HepG2 (cell line): ENCODE measurements at regions not wholly inside any gene's neighbourhood (a gene's known extent, or its start where the extent isn't known, plus 50 kb on each side); places are given as distances from the start of the nearest gene placed in this dataset.
"Not testable (repeated sequence)": the region's sequence is repeated elsewhere in the genome, so short reads cannot be mapped to it uniquely, and the experiment has no call there.

Experiments
- ATAC-seq: fragments of 200-7000 bp; cut with Tn5 transposase; 3 replicates; pipeline ENCODE4 v1.9.1; 2020; ENCODE audit warnings: mild to moderate bottlenecking, moderate library complexity
- BruUV-seq: library from RNA; stranded (reverse); fragments of 400-500 nt; replicated peaks from 2 replicates; lab custom pipeline; 2021; lab: Mats Ljungman, UMichigan
- CTCF ChIA-PET: fragments of 300-600 bp; formaldehyde crosslinking; extraction: SDS; loops from one replicate; lab custom pipeline; 2021; ENCODE audit warnings: low total read pairs, inconsistent platforms, low intra/inter-chr PET ratio; lab: Yijun Ruan, JAX
- POLR2A ChIA-PET: fragments of 350-600 bp; sonication (Branson Sonifier 250); formaldehyde crosslinking; loops from one replicate; lab custom pipeline; 2020; ENCODE audit warnings: antibody characterized with exemption, inconsistent platforms; lab: Yijun Ruan, JAX
- DNase-seq: peaks from one replicate; pipeline ENCODE4 v3.0.0-alpha.2; 2015; ENCODE audit warnings: low spot score
- FAIRE-seq: peaks from 3 replicates; lab custom pipeline; 2011; peaks lifted over from hg19 to GRCh38; lab: Jason Lieb, UNC
- H2AFZ ChIP-seq: one replicate; pipeline ENCODE4 v1.6.1; 2011; ENCODE audit warnings: low read length, inconsistent platforms
- H3K27ac ChIP-seq: fragments of 300-600 bp; 3 replicates; pipeline ENCODE4 v1.8.0; 2011; ENCODE audit warnings: mixed run types, mild to moderate bottlenecking, mixed read lengths, low read length, inconsistent platforms; ENCODE audit not compliant: insufficient read depth; ENCODE audit errors: extremely low read length
- H3K27me3 ChIP-seq, 2 experiments: fragments of 200-600 bp in 1 of 2; 2 replicates in 1 of 2; 3 replicates in 1 of 2; pipeline versions ENCODE4 v1.6.0 to v1.8.0; 2011; ENCODE audit warnings: low read length in 2 of 2, mild to moderate bottlenecking in 2 of 2, moderate library complexity in 2 of 2, inconsistent platforms in 1 of 2; ENCODE audit not compliant: insufficient read depth in 2 of 2, control insufficient read depth in 1 of 2
- H3K36me3 ChIP-seq, 2 experiments: fragments of 200-600 bp in 1 of 2; replicated peaks in 1 of 2; 2 replicates in 1 of 2; 3 replicates in 1 of 2; pipeline versions ENCODE4 v1.5.1 to v1.8.0; 2011; ENCODE audit warnings: low read length in 2 of 2, inconsistent platforms in 1 of 2; ENCODE audit not compliant: insufficient read depth in 2 of 2, control insufficient read depth in 1 of 2
- H3K4me1 ChIP-seq: 2 replicates; pipeline ENCODE4 v1.5.1; 2012; ENCODE audit warnings: low read length, inconsistent platforms; ENCODE audit not compliant: insufficient read depth
- H3K4me2 ChIP-seq: 2 replicates; pipeline ENCODE4 v1.6.0; 2011; ENCODE audit warnings: low read depth, low read length, inconsistent platforms
- H3K4me3 ChIP-seq, 3 experiments: fragments of 200-600 bp in 1 of 3; sonication (generic), shearing (Covaris generic) in 1 of 3; replicated peaks in 1 of 3; 2 replicates each; pipeline ENCODE4 v1.5.1; 2011 to 2016; ENCODE audit warnings: low read length in 3 of 3, inconsistent platforms in 2 of 3, low read depth in 2 of 3, mild to moderate bottlenecking in 2 of 3, control low read depth in 1 of 3, mixed read lengths in 1 of 3; ENCODE audit not compliant: insufficient read depth in 1 of 3
- H3K79me2 ChIP-seq: one replicate; pipeline ENCODE4 v1.6.1; 2011; ENCODE audit warnings: low read length, inconsistent platforms; ENCODE audit not compliant: insufficient read depth
- H3K9ac ChIP-seq: 2 replicates; pipeline ENCODE4 v1.6.0; 2011; ENCODE audit warnings: mild to moderate bottlenecking, low read depth, low read length, inconsistent platforms; ENCODE audit not compliant: insufficient read depth
- H3K9me3 ChIP-seq: 2 replicates; pipeline ENCODE4 v1.5.1; 2012; ENCODE audit warnings: mild to moderate bottlenecking, low read length
- H4K20me1 ChIP-seq: 2 replicates; pipeline ENCODE4 v1.6.0; 2011; ENCODE audit warnings: inconsistent platforms, mild to moderate bottlenecking, low read length, moderate library complexity; ENCODE audit not compliant: insufficient read depth
- ARNT2 ChIP-seq: sonication (generic); formaldehyde crosslinking; IDR thresholded peaks from 2 replicates; pipeline ENCODE4 v1.8.0; 2022; ENCODE audit warnings: mild to moderate bottlenecking, low read depth, missing genetic modification reagents, moderate library complexity
- FOSL2 ChIP-seq: sonication (generic); formaldehyde crosslinking; IDR thresholded peaks from 2 replicates; pipeline ENCODE4 v1.4.0; 2020; ENCODE audit warnings: missing genetic modification reagents
- HMGXB4 ChIP-seq, 2 experiments: sonication (generic) in 1 of 2; formaldehyde crosslinking in 1 of 2; IDR thresholded peaks; 2 replicates each; pipeline versions ENCODE4 v1.4.0 to v1.6.1; 2018 to 2020; ENCODE audit warnings: missing genetic modification reagents in 2 of 2, borderline replicate concordance in 1 of 2, low read depth in 1 of 2, mild to moderate bottlenecking in 1 of 2, missing biosample characterization in 1 of 2
- MAX ChIP-seq: IDR thresholded peaks from 2 replicates; pipeline ENCODE4 v1.6.1; 2012; ENCODE audit warnings: inconsistent platforms
- NFYC ChIP-seq: IDR thresholded peaks from 2 replicates; pipeline ENCODE4 v1.6.1; 2016; ENCODE audit warnings: missing genetic modification reagents, missing compliant biosample characterization
- RXRB ChIP-seq: IDR thresholded peaks from 2 replicates; pipeline ENCODE4 v1.6.1; 2016; ENCODE audit warnings: borderline replicate concordance, missing genetic modification reagents, missing compliant biosample characterization
- SSRP1 ChIP-seq: IDR thresholded peaks from 2 replicates; pipeline ENCODE4 v1.6.1; 2016; ENCODE audit warnings: control low read depth
- THAP11 ChIP-seq: IDR thresholded peaks from 2 replicates; pipeline ENCODE4 v1.6.1; 2016; ENCODE audit warnings: missing biosample characterization, missing genetic modification reagents
- ZNF143 ChIP-seq: sonication (generic); formaldehyde crosslinking; IDR thresholded peaks from 2 replicates; pipeline ENCODE4 v1.4.0; 2020; ENCODE audit warnings: missing genetic modification reagents
- ZNF430 ChIP-seq: sonication (generic); formaldehyde crosslinking; IDR thresholded peaks from 2 replicates; pipeline ENCODE4 v1.9.0; 2021; ENCODE audit warnings: mild to moderate bottlenecking, missing genetic modification reagents
- ZSCAN9 ChIP-seq: IDR thresholded peaks from 2 replicates; pipeline ENCODE4 v1.6.1; 2016; ENCODE audit warnings: borderline replicate concordance
- WGBS: methylation state at CpG from one replicate; pipeline ENCODE4 v1.1.6; 2017; ENCODE audit warnings: low lambda C conversion rate; 5-methylcytosine and 5-hydroxymethylcytosine counted together
- in situ Hi-C: cut with HindIII; loops from 2 replicates; pipeline ENCODE4 v1.10.0; 2017; ENCODE audit warnings: low pct_unique_long_range_greater_than_20kb; ENCODE audit not compliant: extremely low pct_ligation_motif_present
- intact Hi-C: fragments of 100-400 bp; cut with micrococcal nuclease; formaldehyde crosslinking; loops from one replicate; pipeline ENCODE4 v1.10.0; 2022; ENCODE audit not compliant: unreplicated experiment

- TF ChIP-seq ARNT2 (CRISPR knock-in tag) (0 out of 2 replicates have a peak, but pooled peaks have one; percentile 5), RXRB (CRISPR knock-in tag) (peak; percentile 37; the same call in 1 of the 2 replicates), FOSL2 (CRISPR knock-in tag) (peak; percentile 76), MAX (peak; percentile 39; the same call in 1 of the 2 replicates), ZSCAN9 (0 out of 2 replicates have a peak, but pooled peaks have one; percentile 24), HMGXB4 (CRISPR knock-in tag; IDR thresholded peaks at IDR 0.05; ENCODE audit: borderline replicate concordance in 1 of 2, low read depth in 1 of 2) (0 out of 4 replicates have a peak, but pooled peaks of 1 of the 2 experiments have one; percentile 5), ZNF430 (CRISPR knock-in tag) (0 out of 2 replicates have a peak, but pooled peaks have one; percentile 25), SSRP1 (CRISPR knock-in tag) (peak; percentile 6; the same call in 1 of the 2 replicates)
Measured at GRCh38 chr3:125742845-125743244, 147.5 kb upstream of the OSBPL11 start (continued).

GRCh38 chr3:125757050-125757449 lies 161.8 kb upstream of the OSBPL11 start:
- H3K4me2 ChIP-seq, H3K36me3 ChIP-seq, H3K4me1 ChIP-seq, H3K27ac ChIP-seq, FAIRE-seq, H3K9ac ChIP-seq, H3K79me2 ChIP-seq, H3K27me3 ChIP-seq, H3K4me3 ChIP-seq, DNase-seq, BruUV-seq, POLR2A ChIA-PET, ATAC-seq, H4K20me1 ChIP-seq, intact Hi-C loops, H3K9me3 ChIP-seq, in situ Hi-C loops, H2AFZ ChIP-seq, CTCF ChIA-PET: not testable (repeated sequence)
- peak; percentile 42; the same call in 1 of the 2 replicates for TF ChIP-seq NFYC (CRISPR knock-in tag)
- TF ChIP-seq THAP11 (CRISPR knock-in tag): peak; percentile 92
- peak; percentile 76 for TF ChIP-seq ZNF143 (CRISPR knock-in tag)
- 55% methylated on average over 1 of the region's 1 CpG for whole genome bisulfite sequencing

- H2AFZ ChIP-seq, ATAC-seq, H3K9me3 ChIP-seq, H3K9ac ChIP-seq, H3K79me2 ChIP-seq, H3K27ac ChIP-seq, H3K36me3 ChIP-seq, CTCF ChIA-PET, POLR2A ChIA-PET, H3K4me2 ChIP-seq, DNase-seq, in situ Hi-C loops, FAIRE-seq, H3K4me3 ChIP-seq, intact Hi-C loops, H3K4me1 ChIP-seq, H3K27me3 ChIP-seq, H4K20me1 ChIP-seq, BruUV-seq: not testable (repeated sequence)
- WGBS: 59% methylated on average over 16 of the region's 32 CpGs
Measured at GRCh38 chr3:125758641-125759130, 163.4 kb upstream of the OSBPL11 start.
